Activated CD4-positive, alpha-beta T cell treated with anti-CD3 and anti-CD28 coated beads, Interleukin-2, Interleukin-6, amounts not matched to agents 100 ng/mL and 50 ng/mL, durations not matched to agents 16 hours and 8 hours (primary cell): ENCODE measurements at regions not wholly inside any gene's neighbourhood (a gene's known extent, or its start where the extent isn't known, plus 50 kb on each side); places are given as distances from the start of the nearest gene placed in this dataset.

Experiments
- DNase-seq: peaks from one replicate; pipeline ENCODE4 v3.0.0-alpha.2; 2020

- no peak for DNase-seq
Observed at GRCh38 chr5:84589926-84590325, 205.2 kb upstream of the EDIL3 start.

DNA sequence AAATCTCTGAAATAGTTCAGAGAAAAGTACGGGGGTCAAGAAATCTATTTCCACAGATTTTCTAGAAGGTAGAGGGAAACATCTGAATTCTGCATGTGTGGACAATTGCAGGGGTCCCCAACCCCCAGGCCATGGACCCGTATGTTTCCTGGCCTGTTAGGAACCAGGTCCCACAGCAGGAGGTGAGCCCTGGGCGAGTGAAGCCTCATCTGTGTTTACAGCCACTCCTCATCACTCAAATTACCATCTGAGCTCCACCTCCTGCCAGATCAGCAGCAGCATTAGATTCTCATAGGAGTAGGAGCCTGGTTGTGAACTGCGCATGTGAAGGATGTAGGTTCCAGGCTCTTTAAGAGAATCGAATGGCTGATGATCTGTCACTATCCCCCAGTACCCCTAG lies 200.5 kb upstream of the EDIL3 start:
- no peak for DNase-seq

DNA sequence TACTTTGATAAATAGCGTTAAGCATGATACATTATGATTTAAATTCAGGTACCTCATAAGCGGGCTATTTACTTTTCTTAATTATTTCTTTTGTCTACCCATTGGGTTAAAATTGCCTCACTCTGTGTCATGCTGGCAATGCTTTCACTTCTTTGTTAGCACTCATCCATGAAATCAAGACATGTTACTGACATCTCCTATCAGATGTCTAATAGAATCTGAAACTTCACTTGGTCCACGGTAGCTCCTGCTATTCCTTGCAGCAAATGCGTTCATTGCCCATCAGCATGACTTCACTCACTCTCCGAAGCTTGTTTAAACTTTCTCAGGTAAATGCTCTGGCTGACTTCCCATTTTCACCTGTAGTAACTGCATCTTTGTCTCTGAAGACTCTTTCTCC lies 193.5 kb upstream of the EDIL3 start:
- no peak for DNase-seq

GRCh38 chr5:84573017-84573712 lies 188.5 kb upstream of the EDIL3 start:
- DNase-seq, result no peak

- DNase-seq, result no peak
Observed at GRCh38 chr5:84569307-84569706, 184.6 kb upstream of the EDIL3 start.

GRCh38 chr5:84568171-84568570 lies 183.5 kb upstream of the EDIL3 start:
- DNase-seq, result no peak

- no peak for DNase-seq
Observed at GRCh38 chr5:84565866-84566265, 181.2 kb upstream of the EDIL3 start.

DNA sequence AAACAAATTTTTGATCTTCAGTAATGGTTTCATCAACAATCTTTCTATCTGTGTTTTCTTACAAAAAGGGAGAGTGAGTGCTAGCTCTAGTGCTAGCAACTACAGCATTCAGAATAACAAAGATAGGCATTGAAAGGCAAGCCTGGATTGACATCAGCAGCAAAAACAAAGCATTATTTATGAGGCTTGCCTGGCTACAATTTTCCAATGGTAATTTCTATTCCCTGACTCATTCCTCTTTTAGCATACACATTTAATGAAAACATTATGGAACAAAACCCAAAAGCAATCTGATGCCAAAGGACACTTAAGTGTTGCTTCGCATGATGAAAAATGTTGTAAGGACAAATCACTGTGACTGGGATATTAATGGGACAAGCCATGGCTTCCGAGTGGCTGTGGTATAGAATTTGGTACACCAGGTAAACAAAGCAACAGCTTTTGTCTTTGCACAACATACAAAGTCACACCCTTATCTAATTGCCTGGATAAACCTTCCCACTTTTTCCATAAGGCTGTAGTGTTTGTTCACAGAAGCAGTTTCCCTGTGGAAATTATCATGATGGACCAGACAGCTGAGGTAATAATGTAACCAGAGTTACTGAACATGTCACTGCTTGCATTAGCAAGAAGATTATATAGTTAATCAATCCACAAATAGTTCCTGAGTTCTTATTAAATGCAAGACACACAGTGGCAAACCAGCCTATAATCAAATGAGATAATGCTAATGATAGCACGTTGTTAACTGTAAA lies 179.8 kb upstream of the EDIL3 start:
- DNase-seq, result no peak

DNA sequence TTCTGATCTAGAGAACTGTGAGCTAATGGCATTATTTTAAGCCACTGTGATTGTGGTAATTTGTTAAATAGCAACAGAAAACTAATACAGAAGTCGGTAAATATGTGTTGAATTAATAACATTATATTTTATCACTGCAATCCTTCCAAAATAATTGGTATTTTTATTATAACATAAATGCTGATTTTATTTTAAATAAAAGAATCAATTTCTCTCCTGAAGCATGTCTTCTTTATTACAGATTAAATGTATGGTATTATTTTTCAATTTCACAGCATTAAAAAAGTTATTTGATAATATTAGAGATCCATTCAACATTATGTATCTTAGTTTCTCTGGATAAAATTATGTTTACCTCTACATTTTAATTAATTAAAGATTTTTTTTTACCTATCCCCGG lies 165.5 kb upstream of the EDIL3 start:
- DNase-seq, result no peak

- no peak for DNase-seq
Observed at GRCh38 chr5:84549054-84549453, 164.4 kb upstream of the EDIL3 start.

- no peak for DNase-seq
Observed at GRCh38 chr5:84546686-84547085, 162.0 kb upstream of the EDIL3 start.

GRCh38 chr5:84536797-84537196 lies 152.1 kb upstream of the EDIL3 start:
- no peak for DNase-seq

GRCh38 chr5:84535281-84535680 lies 150.6 kb upstream of the EDIL3 start:
- DNase-seq, result no peak

- no peak for DNase-seq
Observed at GRCh38 chr5:84524491-84524890, 139.8 kb upstream of the EDIL3 start.

DNA sequence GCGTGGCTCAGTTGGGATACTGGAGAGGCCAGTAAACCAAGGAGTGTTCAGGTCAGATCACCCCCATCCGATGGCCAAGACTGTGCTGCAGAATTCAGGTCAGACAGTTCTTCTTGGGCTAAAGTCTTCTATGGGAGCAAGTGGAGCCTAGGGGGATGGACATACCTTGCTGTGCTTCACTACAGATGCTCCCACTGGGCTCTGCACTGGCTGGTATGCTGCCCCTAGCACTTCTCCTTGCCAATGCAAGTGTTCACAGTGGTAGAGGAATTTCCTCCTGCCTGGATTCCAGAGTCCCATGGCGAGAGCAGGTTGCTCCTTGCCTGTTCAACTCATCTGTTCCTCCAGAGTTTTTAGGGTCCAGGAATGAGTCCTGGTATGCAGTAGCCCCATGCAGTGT lies 134.2 kb upstream of the EDIL3 start:
- no peak for DNase-seq

DNA sequence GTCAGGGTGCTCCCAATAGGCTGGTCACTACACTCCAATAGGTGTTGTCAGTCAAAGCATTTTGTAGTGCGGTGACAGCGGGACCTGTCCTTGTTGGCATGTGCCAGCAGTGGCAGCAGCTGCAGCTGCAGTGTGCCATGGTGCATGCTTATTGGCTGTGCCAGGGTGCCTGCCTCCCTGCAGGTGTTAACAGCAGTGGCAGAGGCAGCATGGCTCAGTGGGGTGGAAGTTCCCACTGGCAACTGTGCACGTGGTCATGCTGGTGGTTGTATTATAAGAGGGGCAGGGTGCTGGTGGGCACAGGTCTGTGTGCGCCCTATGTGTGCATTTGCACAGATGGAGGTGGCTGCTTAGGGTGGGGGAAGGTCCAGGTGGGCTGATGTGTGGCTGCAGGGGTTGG lies 133.7 kb upstream of the EDIL3 start:
- DNase-seq, result no peak

GRCh38 chr5:84506625-84507024 lies 121.9 kb upstream of the EDIL3 start:
- DNase-seq, result no peak

- DNase-seq, result no peak
Observed at GRCh38 chr5:84494453-84494852, 109.8 kb upstream of the EDIL3 start.

GRCh38 chr5:84487963-84488362 lies 103.3 kb upstream of the EDIL3 start:
- no peak for DNase-seq

DNA sequence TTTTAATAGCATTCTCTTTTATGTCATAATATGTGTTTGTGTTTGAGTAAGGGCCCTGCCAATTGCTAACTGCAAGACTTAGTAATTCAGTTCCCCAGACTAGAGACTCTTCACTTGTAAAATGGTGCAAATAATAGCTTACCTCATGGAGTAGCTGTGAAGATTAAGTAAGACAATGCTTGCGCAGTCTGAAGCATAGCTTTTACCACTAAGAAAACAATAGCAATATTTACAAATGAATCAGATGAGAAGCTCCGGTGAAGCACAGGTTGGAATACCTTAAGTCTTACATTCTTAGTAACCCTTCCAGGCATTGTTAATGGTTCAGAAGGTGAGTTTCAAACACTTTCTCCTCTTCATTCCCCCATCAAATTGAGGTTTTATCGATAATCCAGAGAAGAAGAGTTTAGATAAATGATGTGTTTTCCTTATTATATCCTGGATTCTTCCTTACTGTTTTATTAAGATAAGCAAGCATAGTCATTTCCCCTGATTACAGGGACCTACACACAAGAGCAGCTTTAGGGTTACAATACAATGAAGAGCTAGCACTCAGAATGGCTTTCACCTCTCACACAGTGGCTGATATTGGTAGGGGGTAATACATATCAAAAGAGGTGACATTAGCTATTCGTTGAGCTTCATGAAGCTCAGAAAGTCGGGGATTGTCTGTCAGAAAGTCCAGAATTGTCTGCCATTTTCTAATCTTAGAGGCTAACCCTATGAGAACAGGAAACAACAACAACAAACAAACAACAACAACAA lies 96.4 kb upstream of the EDIL3 start:
- DNase-seq, result no peak

- no peak for DNase-seq
Observed at GRCh38 chr5:84478603-84479002, 93.9 kb upstream of the EDIL3 start.

DNA sequence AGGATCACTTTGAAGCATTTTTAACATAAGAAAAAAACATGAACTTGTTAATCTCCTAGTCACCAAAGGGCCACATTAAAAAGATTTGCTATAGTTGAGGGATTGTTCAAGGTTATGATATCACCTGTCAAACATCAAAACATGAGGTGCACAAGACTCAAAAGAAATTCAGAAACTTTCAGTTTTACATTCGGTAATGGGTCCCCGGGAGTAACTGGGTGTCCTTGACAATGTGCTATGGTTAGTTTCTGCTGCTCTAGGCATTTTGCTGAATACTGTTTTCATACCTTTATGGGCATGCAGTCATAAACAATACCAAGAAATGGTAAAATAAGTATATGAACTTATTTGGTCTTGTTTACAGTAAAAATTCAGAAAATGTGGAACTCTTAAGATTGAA lies 92.8 kb upstream of the EDIL3 start:
- no peak for DNase-seq

DNA sequence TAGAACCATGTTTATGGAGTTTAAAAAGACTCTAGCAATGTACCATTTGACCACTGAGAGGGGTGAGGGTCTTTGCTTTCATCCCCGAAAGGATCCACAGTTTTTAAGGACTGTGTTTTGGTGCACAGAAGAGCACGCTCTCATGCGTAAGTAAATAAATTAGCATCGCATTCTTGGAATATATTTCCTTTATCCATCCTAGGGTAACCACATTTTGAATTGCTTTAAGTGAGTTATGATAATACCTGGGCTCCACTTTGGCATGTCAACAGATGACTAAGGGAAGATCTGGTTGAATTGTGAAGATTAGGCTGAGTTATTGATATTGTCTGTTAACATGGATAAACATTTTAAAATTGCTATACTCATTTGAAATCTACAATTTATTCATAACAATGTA lies 89.4 kb upstream of the EDIL3 start:
- DNase-seq, result no peak

GRCh38 chr5:84453405-84453804 lies 68.7 kb upstream of the EDIL3 start:
- DNase-seq, result no peak
